Upper lobe of right lung (tissue), 1 donor: ENCODE measurements at regions not wholly inside any gene's neighbourhood (a gene's known extent, or its start where the extent isn't known, plus 50 kb on each side); places are given as distances from the start of the nearest gene placed in this dataset.

ENCODE experiments used
- ATAC-seq: fragments of 200-7000 bp; cut with Tn5 transposase; one replicate; pipeline ENCODE4 v1.9.1; 2020; ENCODE audit warnings: mild to moderate bottlenecking, moderate library complexity
- DNase-seq: peaks from one replicate; pipeline ENCODE4 v3.0.0-alpha.2; 2020
- H3K27ac ChIP-seq: fragments of 200-600 bp; one replicate; pipeline ENCODE4 v1.8.0; 2022
- H3K27me3 ChIP-seq: fragments of 200-600 bp; one replicate; pipeline ENCODE4 v1.8.0; 2022; ENCODE audit warnings: mild to moderate bottlenecking
- H3K36me3 ChIP-seq: fragments of 200-600 bp; one replicate; pipeline ENCODE4 v1.8.0; 2022
- H3K4me1 ChIP-seq: fragments of 200-600 bp; one replicate; pipeline ENCODE4 v1.8.0; 2022
- H3K4me3 ChIP-seq: fragments of 200-600 bp; one replicate; pipeline ENCODE4 v1.8.0; 2022; ENCODE audit warnings: mild to moderate bottlenecking
- H3K9me3 ChIP-seq: fragments of 200-600 bp; one replicate; pipeline ENCODE4 v1.8.0; 2022
- intact Hi-C: fragments of 100-400 bp; cut with DNase I; formaldehyde crosslinking; loops from one replicate; pipeline ENCODE4 v1.11.0; 2022
- TF ChIP-seq, protein P1 (sequence below): fragments of 200-600 bp; IDR thresholded peaks from one replicate; pipeline ENCODE4 v1.8.0; 2022; ENCODE audit warnings: antibody characterized with exemption
- donor health status: DM: no; HTN: yes; CAD: no; lungs with severe emphysema.

DNA sequence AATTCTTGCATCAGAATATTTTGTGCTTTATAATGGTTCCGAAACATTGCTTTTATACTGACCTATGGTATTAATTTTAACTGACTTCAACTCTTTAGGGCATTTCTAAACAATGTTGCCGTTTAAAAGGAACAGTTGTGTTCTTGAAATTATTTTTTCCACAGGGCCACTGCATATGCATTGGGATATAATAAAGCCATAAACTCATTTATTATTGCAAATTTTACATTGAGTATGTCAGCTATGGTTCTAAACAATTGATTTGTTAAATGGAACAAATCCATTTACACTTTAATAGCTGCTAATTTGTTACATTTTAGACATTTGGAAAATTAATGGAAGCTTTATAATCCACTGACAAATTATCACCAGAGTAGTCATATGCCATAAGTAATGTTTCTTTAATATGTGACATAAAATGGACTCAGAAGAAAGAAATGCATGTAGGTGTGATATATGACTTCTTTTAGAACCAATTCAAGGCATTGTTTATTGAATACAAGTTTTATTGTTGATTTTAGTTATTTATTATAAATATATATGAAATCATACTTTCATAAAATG lies 553.3 kb downstream of the TLL1 start:
- no peak for ATAC-seq
- Histone ChIP-seq H3K4me3 (no peak overlapping the region), H3K27ac (no peak overlapping the region), H3K27me3 (no peaks in the 10 kb centered on the region), H3K36me3 (no peaks in the 10 kb centered on the region), H3K4me1 (no peaks in the 10 kb centered on the region), H3K9me3 (no peaks in the 10 kb centered on the region)
- intact Hi-C loops: no loop called here
- DNase-seq: no peak
- TF ChIP-seq, protein P1, sequence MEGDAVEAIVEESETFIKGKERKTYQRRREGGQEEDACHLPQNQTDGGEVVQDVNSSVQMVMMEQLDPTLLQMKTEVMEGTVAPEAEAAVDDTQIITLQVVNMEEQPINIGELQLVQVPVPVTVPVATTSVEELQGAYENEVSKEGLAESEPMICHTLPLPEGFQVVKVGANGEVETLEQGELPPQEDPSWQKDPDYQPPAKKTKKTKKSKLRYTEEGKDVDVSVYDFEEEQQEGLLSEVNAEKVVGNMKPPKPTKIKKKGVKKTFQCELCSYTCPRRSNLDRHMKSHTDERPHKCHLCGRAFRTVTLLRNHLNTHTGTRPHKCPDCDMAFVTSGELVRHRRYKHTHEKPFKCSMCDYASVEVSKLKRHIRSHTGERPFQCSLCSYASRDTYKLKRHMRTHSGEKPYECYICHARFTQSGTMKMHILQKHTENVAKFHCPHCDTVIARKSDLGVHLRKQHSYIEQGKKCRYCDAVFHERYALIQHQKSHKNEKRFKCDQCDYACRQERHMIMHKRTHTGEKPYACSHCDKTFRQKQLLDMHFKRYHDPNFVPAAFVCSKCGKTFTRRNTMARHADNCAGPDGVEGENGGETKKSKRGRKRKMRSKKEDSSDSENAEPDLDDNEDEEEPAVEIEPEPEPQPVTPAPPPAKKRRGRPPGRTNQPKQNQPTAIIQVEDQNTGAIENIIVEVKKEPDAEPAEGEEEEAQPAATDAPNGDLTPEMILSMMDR: no peak

DNA sequence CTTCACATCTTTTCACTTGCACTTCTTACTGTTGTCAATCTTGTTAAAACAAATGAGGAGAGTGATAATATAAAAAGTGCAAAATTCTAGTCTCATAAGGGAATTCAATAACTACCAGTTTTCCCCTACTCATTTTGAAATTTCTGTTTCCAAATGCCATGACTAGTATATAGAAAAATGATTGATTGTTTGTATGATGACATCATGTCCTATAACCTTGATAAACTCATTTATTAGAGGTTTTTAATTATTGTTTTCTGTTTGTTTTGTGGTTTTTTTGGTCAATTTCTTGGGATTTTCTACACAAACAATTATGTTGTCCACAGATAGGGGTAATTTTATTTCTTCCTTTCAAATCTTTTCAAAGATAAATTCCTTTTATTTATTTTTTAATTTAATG lies 559.1 kb downstream of the TLL1 start:
- H3K36me3 ChIP-seq: no peaks in the 10 kb centered on the region
- DNase-seq: no peak
- no peak overlapping the region for H3K27ac ChIP-seq
- no peaks in the 10 kb centered on the region for H3K4me1 ChIP-seq
- TF ChIP-seq, protein P1: no peak
- no peaks in the 10 kb centered on the region for H3K9me3 ChIP-seq
- ATAC-seq: no peak
- no peaks in the 10 kb centered on the region for H3K27me3 ChIP-seq
- intact Hi-C loops: no loop called here
- H3K4me3 ChIP-seq: no peak overlapping the region

DNA sequence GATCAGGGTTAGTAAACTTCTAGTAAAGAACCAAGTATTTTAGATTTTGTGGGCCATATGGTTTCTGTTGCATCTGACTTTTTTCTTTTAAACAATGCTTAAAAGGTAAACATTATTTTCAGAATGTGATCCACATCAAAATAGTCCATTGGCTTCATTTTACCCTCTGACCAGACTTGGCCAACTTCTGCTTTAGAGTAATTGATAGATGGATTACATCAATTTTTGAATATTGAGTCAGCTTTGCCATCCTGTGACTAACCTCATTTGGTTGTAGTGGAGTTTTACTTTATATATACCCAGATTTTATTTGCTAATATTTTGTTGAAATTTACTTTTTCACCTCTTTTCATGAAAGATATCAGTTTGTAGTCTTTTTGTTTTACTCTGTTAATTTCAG lies 559.8 kb downstream of the TLL1 start:
- TF ChIP-seq, protein P1: no peak
- ATAC-seq: no peak
- intact Hi-C loops: no loop called here
- Histone ChIP-seq H3K4me1 (no peaks in the 10 kb centered on the region), H3K4me3 (no peak overlapping the region), H3K36me3 (no peaks in the 10 kb centered on the region), H3K27me3 (no peaks in the 10 kb centered on the region), H3K27ac (no peak overlapping the region), H3K9me3 (no peaks in the 10 kb centered on the region)
- DNase-seq: no peak

DNA sequence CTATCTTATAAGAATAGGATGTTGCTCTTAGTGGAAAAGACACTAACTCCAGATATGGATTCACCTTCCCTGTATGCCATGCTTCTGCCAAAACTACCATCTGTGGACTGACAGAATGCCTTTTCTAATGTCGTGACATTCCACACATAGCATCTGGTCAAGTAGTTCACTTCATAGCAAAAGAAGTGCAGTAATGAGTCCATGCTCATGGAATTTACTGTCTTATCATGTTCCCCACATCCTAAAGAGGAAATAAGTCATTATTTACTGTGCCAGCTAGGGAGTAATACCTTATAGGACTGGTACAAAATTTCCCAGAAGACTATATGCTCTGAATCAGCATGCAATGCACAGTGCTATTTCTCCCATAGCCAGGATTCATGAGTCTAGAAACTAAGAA lies 562.4 kb downstream of the TLL1 start:
- no peaks in the 10 kb centered on the region for H3K4me1 ChIP-seq
- no peak overlapping the region for H3K27ac ChIP-seq
- intact Hi-C loops: no loop called here
- TF ChIP-seq, protein P1: no peak
- no peak overlapping the region for H3K4me3 ChIP-seq
- no peaks in the 10 kb centered on the region for H3K27me3 ChIP-seq
- H3K9me3 ChIP-seq: no peaks in the 10 kb centered on the region
- DNase-seq (no peak), ATAC-seq (no peak)
- no peaks in the 10 kb centered on the region for H3K36me3 ChIP-seq

DNA sequence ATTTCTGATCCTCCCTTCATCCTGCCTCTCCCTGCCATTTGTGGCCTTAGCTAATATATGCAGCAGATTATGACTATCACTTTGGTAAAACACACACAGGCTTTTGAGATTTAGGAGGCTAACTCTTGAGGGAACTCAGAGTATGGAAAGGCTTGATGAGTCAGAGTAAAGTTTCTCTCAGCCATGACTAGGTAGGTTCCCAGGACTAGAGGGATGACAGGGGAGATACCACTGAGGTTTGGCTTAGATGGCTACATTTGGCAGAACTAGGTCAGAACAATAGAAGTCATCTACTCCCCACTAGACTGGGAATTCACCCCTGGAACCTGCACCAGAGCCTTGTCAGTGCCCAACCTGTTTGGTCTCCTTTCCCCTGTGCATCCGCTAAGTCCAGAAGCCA lies 585.7 kb downstream of the TLL1 start:
- intact Hi-C loops: no loop called here
- H3K9me3 ChIP-seq: no peaks in the 10 kb centered on the region
- no peak overlapping the region for H3K4me3 ChIP-seq
- ATAC-seq (no peak), DNase-seq (no peak)
- H3K36me3 ChIP-seq: no peaks in the 10 kb centered on the region
- H3K27me3 ChIP-seq: no peaks in the 10 kb centered on the region
- H3K4me1 ChIP-seq: no peaks in the 10 kb centered on the region
- no peak overlapping the region for H3K27ac ChIP-seq
- TF ChIP-seq, protein P1: no peak

DNA sequence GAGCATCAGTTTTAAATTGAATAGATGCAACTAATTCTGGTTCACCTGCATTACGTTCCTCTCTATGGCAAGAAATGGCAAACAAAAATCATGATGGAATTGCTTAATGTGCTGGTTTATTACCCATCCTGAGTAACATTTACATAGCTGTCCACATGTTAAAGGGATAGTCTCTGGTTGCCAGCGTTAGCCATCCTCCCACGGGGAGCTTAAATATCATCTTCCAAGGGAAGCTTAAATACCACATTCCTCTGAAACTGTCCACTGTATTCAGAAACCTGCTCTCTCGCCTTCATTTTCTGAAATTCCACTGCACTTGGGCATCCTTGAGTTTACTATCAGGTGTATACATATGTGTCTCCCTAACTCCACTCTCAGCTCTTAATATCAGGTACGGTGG lies 586.6 kb downstream of the TLL1 start:
- H3K36me3 ChIP-seq: no peaks in the 10 kb centered on the region
- intact Hi-C loops: no loop called here
- no peaks in the 10 kb centered on the region for H3K27me3 ChIP-seq
- no peak overlapping the region for H3K27ac ChIP-seq
- no peaks in the 10 kb centered on the region for H3K9me3 ChIP-seq
- no peaks in the 10 kb centered on the region for H3K4me1 ChIP-seq
- ATAC-seq (no peak), DNase-seq (no peak)
- TF ChIP-seq, protein P1: no peak
- no peak overlapping the region for H3K4me3 ChIP-seq
